ENCODE measurements at regions not wholly inside any gene's neighbourhood (a gene's known extent, or its start where the extent isn't known, plus 50 kb on each side); places are given as distances from the start of the nearest gene placed in this dataset.

DNA sequence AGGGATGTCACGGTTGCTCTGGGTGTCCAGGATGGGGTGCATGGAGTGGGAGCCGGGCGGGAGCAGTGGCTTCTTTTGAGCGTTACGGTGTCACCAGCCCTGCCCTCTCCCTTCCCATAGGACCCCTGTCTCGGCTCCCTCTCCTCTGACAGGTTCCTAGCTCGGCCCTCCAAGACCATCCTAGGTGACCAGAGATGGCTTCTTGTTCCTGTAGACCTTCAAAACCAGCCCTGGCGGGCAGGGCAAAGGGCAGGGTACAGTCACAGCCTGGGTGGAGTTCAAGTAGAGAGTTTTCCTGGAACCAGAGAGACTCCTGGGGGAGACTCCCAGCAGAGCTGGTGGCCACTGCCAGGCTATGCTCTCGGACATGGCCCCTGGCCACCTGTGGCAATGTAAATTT lies 345.6 kb upstream of the AJAP1 start:
- no peaks in the 10 kb centered on the region for H4K20me1 ChIP-seq (ENCODE audit: insufficient read depth, low read length)
- no peak overlapping the region for H3K4me2 ChIP-seq (ENCODE audit: low read length)
- H2AFZ ChIP-seq (ENCODE audit: low read depth, low read length), result no peak overlapping the region
- TF ChIP-seq EZH2phosphoT487 (IDR thresholded peaks at IDR 0.05; ENCODE audit: low read depth), result no peak
- TF ChIP-seq CTCF (IDR thresholded peaks at IDR 0.05; ENCODE audit: low read depth, low read length), result no peak
- H3K27me3 ChIP-seq (ENCODE audit: low read depth, low read length), result no peaks in the 10 kb centered on the region
- no peaks in the 10 kb centered on the region for H3K9me3 ChIP-seq (ENCODE audit: insufficient read depth, low read length)
- no peak overlapping the region for H3K4me3 ChIP-seq (ENCODE audit: low read length)
- H3K27ac ChIP-seq (ENCODE audit: low read length), result no peak overlapping the region
- no peaks in the 10 kb centered on the region for H3K79me2 ChIP-seq (ENCODE audit: low read length)
- H3K9ac ChIP-seq (ENCODE audit: low read length), result no peak overlapping the region
- no peaks in the 10 kb centered on the region for H3K36me3 ChIP-seq (replicated peaks; ENCODE audit: low read depth, low read length)
- H3K4me1 ChIP-seq (ENCODE audit: low read length), result no peaks in the 10 kb centered on the region

DNA sequence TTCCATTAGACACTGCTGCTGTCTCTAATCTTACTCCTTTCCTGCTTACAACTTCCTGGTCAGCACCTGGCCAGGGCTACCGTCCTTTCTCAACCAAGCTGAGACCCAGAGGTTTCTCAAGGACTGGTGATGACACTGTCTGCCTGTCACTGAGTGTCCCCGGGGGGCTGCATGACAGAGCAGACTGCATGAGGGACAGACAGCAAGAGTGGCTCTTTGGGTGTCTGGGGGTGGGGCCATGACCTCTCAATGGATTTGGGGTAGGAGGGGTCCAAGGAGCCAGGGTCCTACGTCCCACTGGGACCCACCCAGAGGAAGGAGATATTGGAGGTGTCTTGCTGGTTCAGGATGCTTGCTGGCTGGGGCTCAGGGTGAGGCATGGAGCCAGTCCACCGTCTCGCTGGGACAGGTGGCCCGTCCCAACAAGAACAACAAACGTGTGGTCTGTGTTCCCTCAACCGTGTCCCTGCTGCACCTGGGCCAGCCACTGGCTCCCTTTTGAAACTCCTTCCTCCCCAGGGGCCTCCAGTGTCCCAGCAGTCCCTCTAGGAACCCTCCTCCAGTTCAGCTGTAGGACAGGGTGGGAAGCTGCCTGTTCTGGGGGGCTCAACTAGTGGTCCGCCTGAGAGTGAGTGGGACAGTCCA lies 344.6 kb upstream of the AJAP1 start:
- TF ChIP-seq CTCF (IDR thresholded peaks at IDR 0.05; ENCODE audit: low read depth, low read length) (no peak), EZH2phosphoT487 (IDR thresholded peaks at IDR 0.05; ENCODE audit: low read depth) (no peak)
- H3K9me3 ChIP-seq (ENCODE audit: insufficient read depth, low read length), result no peaks in the 10 kb centered on the region
- no peak overlapping the region for H3K4me2 ChIP-seq (ENCODE audit: low read length)
- H3K27ac ChIP-seq (ENCODE audit: low read length), result no peak overlapping the region
- no peaks in the 10 kb centered on the region for H4K20me1 ChIP-seq (ENCODE audit: insufficient read depth, low read length)
- no peak overlapping the region for H2AFZ ChIP-seq (ENCODE audit: low read depth, low read length)
- H3K4me1 ChIP-seq (ENCODE audit: low read length), result no peaks in the 10 kb centered on the region
- no peaks in the 10 kb centered on the region for H3K79me2 ChIP-seq (ENCODE audit: low read length)
- no peak overlapping the region for H3K4me3 ChIP-seq (ENCODE audit: low read length)
- no peaks in the 10 kb centered on the region for H3K27me3 ChIP-seq (ENCODE audit: low read depth, low read length)
- H3K36me3 ChIP-seq (replicated peaks; ENCODE audit: low read depth, low read length), result no peaks in the 10 kb centered on the region
- H3K9ac ChIP-seq (ENCODE audit: low read length), result no peak overlapping the region

DNA sequence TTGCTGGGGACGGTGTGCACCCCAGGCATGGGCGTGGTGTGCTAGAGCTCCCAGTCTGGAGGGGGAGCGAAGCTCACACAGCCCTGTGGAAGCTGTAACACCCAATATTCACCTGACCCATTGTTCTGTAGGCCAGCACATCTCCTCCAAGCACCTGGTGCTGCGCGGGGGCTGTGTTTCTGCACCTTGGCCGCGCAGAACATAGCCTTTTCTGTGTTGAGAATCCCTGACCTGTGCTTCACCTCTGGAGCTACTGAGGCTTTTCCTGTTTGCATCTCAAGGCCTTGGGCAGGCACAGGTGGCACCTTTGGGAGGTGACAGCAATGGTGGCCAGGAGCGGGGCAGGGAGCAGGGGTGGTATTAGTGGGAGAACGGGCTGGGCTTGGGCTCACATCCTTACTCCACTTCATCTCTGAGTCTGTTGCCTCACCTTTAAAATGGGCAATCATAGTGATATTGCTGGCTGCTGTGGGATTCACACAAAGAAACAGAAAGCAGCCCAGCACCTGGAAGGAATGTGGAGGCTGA lies 343.9 kb upstream of the AJAP1 start:
- Histone ChIP-seq H3K9ac (ENCODE audit: low read length) (no peak overlapping the region), H3K36me3 (replicated peaks; ENCODE audit: low read depth, low read length) (no peaks in the 10 kb centered on the region), H3K27ac (ENCODE audit: low read length) (no peak overlapping the region), H3K4me1 (ENCODE audit: low read length) (no peaks in the 10 kb centered on the region), H4K20me1 (ENCODE audit: insufficient read depth, low read length) (no peaks in the 10 kb centered on the region), H2AFZ (ENCODE audit: low read depth, low read length) (no peak overlapping the region), H3K4me3 (ENCODE audit: low read length) (no peak overlapping the region), H3K9me3 (ENCODE audit: insufficient read depth, low read length) (no peaks in the 10 kb centered on the region), H3K27me3 (ENCODE audit: low read depth, low read length) (no peaks in the 10 kb centered on the region), H3K4me2 (ENCODE audit: low read length) (no peak overlapping the region), H3K79me2 (ENCODE audit: low read length) (no peaks in the 10 kb centered on the region)
- TF ChIP-seq EZH2phosphoT487 (IDR thresholded peaks at IDR 0.05; ENCODE audit: low read depth), result no peak
- TF ChIP-seq CTCF (IDR thresholded peaks at IDR 0.05; ENCODE audit: low read depth, low read length), result no peak

GRCh38 chr1:4312024-4312423 lies 342.4 kb upstream of the AJAP1 start:
- H3K4me2 ChIP-seq (ENCODE audit: low read length), result no peak overlapping the region
- H3K9me3 ChIP-seq (ENCODE audit: insufficient read depth, low read length), result no peaks in the 10 kb centered on the region
- H2AFZ ChIP-seq (ENCODE audit: low read depth, low read length), result no peak overlapping the region
- no peaks in the 10 kb centered on the region for H3K36me3 ChIP-seq (replicated peaks; ENCODE audit: low read depth, low read length)
- H3K79me2 ChIP-seq (ENCODE audit: low read length), result no peaks in the 10 kb centered on the region
- H3K4me3 ChIP-seq (ENCODE audit: low read length), result no peak overlapping the region
- H3K4me1 ChIP-seq (ENCODE audit: low read length), result no peaks in the 10 kb centered on the region
- TF ChIP-seq EZH2phosphoT487 (IDR thresholded peaks at IDR 0.05; ENCODE audit: low read depth), result no peak
- H4K20me1 ChIP-seq (ENCODE audit: insufficient read depth, low read length), result no peaks in the 10 kb centered on the region
- no peak overlapping the region for H3K27ac ChIP-seq (ENCODE audit: low read length)
- H3K27me3 ChIP-seq (ENCODE audit: low read depth, low read length), result no peaks in the 10 kb centered on the region
- H3K9ac ChIP-seq (ENCODE audit: low read length), result no peak overlapping the region
